ENCODE measurements at regions not wholly inside any gene's neighbourhood (a gene's known extent, or its start where the extent isn't known, plus 50 kb on each side); places are given as distances from the start of the nearest gene placed in this dataset.

DNA sequence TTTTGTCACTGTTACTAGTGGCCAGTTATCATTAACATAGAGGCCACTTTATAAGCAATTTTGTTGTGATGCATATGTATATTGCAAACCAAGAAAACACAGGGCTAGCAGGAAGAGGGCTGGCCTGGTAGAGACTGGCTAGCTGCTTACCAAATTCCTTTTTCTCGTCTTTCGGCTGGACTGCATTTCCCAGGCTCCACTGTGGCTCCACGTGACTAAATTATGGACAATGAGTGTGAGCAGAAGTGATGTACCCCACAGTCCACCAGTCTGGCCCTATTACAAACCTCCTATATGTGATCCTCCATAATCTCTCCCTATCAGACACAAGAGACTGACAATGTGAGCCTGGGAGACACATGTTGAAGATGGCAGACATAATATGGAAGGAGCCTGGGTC lies 257.0 kb downstream of the MFSD1 start:
- H4K20me1 ChIP-seq (replicated peaks; ENCODE audit: control insufficient read depth, insufficient read depth, low read length): no peaks in the 10 kb centered on the region
- no peak for DNase-seq (ENCODE audit: extremely low read depth in 1 of 4, low spot score in 3 of 4)
- no peak overlapping the region for H3K4me2 ChIP-seq (ENCODE audit: insufficient read depth, low read length)
- FAIRE-seq: no peak
- no peak overlapping the region for H3K4me3 ChIP-seq
- H3K27ac ChIP-seq (ENCODE audit: extremely low read depth, low read depth, low read length): no peak overlapping the region
- TF ChIP-seq L3MBTL2 (IDR thresholded peaks at IDR 0.05) (no peak), ILK (tag; IDR thresholded peaks at IDR 0.05; ENCODE audit: borderline replicate concordance, low read depth) (no peak), ZNF408 (CRISPR knock-in tag; IDR thresholded peaks at IDR 0.05; ENCODE audit: low read depth) (no peak), GTF2A2 (tag; IDR thresholded peaks at IDR 0.05) (no peak), ZEB2 (IDR thresholded peaks at IDR 0.05) (no peak), ZNF324 (CRISPR knock-in tag; IDR thresholded peaks at IDR 0.05) (no peak), TEAD2 (tag; IDR thresholded peaks at IDR 0.05) (no peak), ELF1 (tag; IDR thresholded peaks at IDR 0.05) (no peak)
- TF ChIP-seq, protein P1, sequence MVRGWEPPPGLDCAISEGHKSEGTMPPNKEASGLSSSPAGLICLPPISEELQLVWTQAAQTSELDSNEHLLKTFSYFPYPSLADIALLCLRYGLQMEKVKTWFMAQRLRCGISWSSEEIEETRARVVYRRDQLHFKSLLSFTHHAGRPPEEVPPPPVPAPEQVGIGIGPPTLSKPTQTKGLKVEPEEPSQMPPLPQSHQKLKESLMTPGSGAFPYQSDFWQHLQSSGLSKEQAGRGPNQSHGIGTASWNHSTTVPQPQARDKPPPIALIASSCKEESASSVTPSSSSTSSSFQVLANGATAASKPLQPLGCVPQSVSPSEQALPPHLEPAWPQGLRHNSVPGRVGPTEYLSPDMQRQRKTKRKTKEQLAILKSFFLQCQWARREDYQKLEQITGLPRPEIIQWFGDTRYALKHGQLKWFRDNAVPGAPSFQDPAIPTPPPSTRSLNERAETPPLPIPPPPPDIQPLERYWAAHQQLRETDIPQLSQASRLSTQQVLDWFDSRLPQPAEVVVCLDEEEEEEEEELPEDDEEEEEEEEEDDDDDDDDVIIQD (CRISPR knock-in tag; IDR thresholded peaks at IDR 0.05): no peak
- in situ Hi-C loops (cut with MboI): no loop called here
- intact Hi-C loops (cut with micrococcal nuclease): no loop called here
- no peaks in the 10 kb centered on the region for H3K4me1 ChIP-seq (replicated peaks in 1 of 2; ENCODE audit: control insufficient read depth in 2 of 2, insufficient read depth in 2 of 2, low read length in 2 of 2)
- no TSS peak for BruUV-seq (replicated peaks)
- no peaks in the 10 kb centered on the region for H3K9me3 ChIP-seq (replicated peaks; ENCODE audit: control insufficient read depth, insufficient read depth, low read depth, low read length)
- no peak for ATAC-seq
- ChIA-PET CTCF (ENCODE audit: low intra/inter-chr PET ratio) (no interaction called here), POLR2A (no interaction called here)
- 3% methylated on average over 3 of the region's 3 CpGs for whole genome bisulfite sequencing (ENCODE audit: insufficient coverage, low coverage, missing lambda C conversion rate)
- H3K27me3 ChIP-seq (ENCODE audit: control insufficient read depth in 2 of 2, insufficient read depth in 2 of 2, low read length in 2 of 2): no peaks in the 10 kb centered on the region
- no peaks in the 10 kb centered on the region for H3K9me1 ChIP-seq (ENCODE audit: control insufficient read depth, insufficient read depth, low read length)
- H3K36me3 ChIP-seq (ENCODE audit: control insufficient read depth, insufficient read depth, low read length): no peaks in the 10 kb centered on the region
- no peaks in the 10 kb centered on the region for H3K79me2 ChIP-seq (ENCODE audit: control insufficient read depth, insufficient read depth, low read length)
- no peak overlapping the region for H2AFZ ChIP-seq (ENCODE audit: low read depth, low read length)
- no peak overlapping the region for H3K9ac ChIP-seq (ENCODE audit: insufficient read depth in 1 of 2, low read depth in 2 of 2, low read length in 2 of 2)
